A204.1 (cell line): ENCODE measurements at regions not wholly inside any gene's neighbourhood (a gene's known extent, or its start where the extent isn't known, plus 50 kb on each side); places are given as distances from the start of the nearest gene placed in this dataset.

Experiments
- FAIRE-seq: peaks from 2 replicates; lab custom pipeline; 2012; peaks lifted over from hg19 to GRCh38; lab: Jason Lieb, UNC

- FAIRE-seq: no peak
Measured at GRCh38 chr13:85089186-85089585, 710.0 kb downstream of the SLITRK6 start.

GRCh38 chr13:85080691-85081090, 718.5 kb downstream of the SLITRK6 start:
- FAIRE-seq: no peak

- no peak for FAIRE-seq
Measured at GRCh38 chr13:85076343-85076742, 722.9 kb downstream of the SLITRK6 start.

- no peak for FAIRE-seq
Measured at GRCh38 chr13:85074543-85075313, 724.5 kb downstream of the SLITRK6 start.

GRCh38 chr13:85068231-85068630, 731.0 kb downstream of the SLITRK6 start:
- FAIRE-seq: no peak

GRCh38 chr13:85040215-85040614, 759.0 kb downstream of the SLITRK6 start:
- FAIRE-seq: no peak

GRCh38 chr13:85031771-85032170, 767.4 kb downstream of the SLITRK6 start:
- no peak for FAIRE-seq

- FAIRE-seq: no peak
Measured at GRCh38 chr13:85028035-85028434, 771.2 kb downstream of the SLITRK6 start.

GRCh38 chr13:85019121-85019520, 780.1 kb downstream of the SLITRK6 start:
- FAIRE-seq: no peak

GRCh38 chr13:85013006-85013405, 786.2 kb downstream of the SLITRK6 start:
- FAIRE-seq: no peak

- no peak for FAIRE-seq
Measured at GRCh38 chr13:85009447-85009846, 789.8 kb downstream of the SLITRK6 start.

GRCh38 chr13:84999252-84999651, 800.0 kb downstream of the SLITRK6 start:
- no peak for FAIRE-seq

- FAIRE-seq: no peak
Measured at GRCh38 chr13:84998681-84999080, 800.5 kb downstream of the SLITRK6 start.

GRCh38 chr13:84997858-84998257, 801.4 kb downstream of the SLITRK6 start:
- no peak for FAIRE-seq

GRCh38 chr13:84994582-84994981, 804.6 kb downstream of the SLITRK6 start:
- no peak for FAIRE-seq

GRCh38 chr13:84985860-84986259, 813.4 kb downstream of the SLITRK6 start:
- FAIRE-seq: no peak

GRCh38 chr13:84983321-84983720, 815.9 kb downstream of the SLITRK6 start:
- FAIRE-seq: no peak

- no peak for FAIRE-seq
Measured at GRCh38 chr13:84980571-84980970, 818.6 kb downstream of the SLITRK6 start.

- FAIRE-seq: peak; percentile 14
Measured at GRCh38 chr13:84978851-84979250, 820.4 kb downstream of the SLITRK6 start.

- FAIRE-seq: no peak
Measured at GRCh38 chr13:84973661-84974060, 825.6 kb downstream of the SLITRK6 start.

- no peak for FAIRE-seq
Measured at GRCh38 chr13:84972907-84973306, 826.3 kb downstream of the SLITRK6 start.

GRCh38 chr13:84962849-84963248, 836.4 kb downstream of the SLITRK6 start:
- FAIRE-seq: no peak

- FAIRE-seq: no peak
Measured at GRCh38 chr13:84962141-84962750, 837.0 kb downstream of the SLITRK6 start.

GRCh38 chr13:84961023-84961422, 838.2 kb downstream of the SLITRK6 start:
- FAIRE-seq: no peak
